ENCODE measurements at regions not wholly inside any gene's neighbourhood (a gene's known extent, or its start where the extent isn't known, plus 50 kb on each side); places are given as distances from the start of the nearest gene placed in this dataset.
A peak's percentile ranks its signal among the peaks of the same experiment; 100 is the strongest.

- no peak for TF ChIP-seq CTCF (IDR thresholded peaks at IDR 0.05; ENCODE audit: low read depth, low read length, missing control alignments)
- in situ Hi-C loops (cut with HindIII; ENCODE audit: low sequenced_read_pairs), result no loop called here
- no peak for DNase-seq (ENCODE audit: low read depth)
- H3K4me3 ChIP-seq (ENCODE audit: low read depth, low read length), result no peak overlapping the region
These were observed 561.6 kb downstream of the PLA2G4A start for GRCh38 chr1:187390215-187390818.

DNA sequence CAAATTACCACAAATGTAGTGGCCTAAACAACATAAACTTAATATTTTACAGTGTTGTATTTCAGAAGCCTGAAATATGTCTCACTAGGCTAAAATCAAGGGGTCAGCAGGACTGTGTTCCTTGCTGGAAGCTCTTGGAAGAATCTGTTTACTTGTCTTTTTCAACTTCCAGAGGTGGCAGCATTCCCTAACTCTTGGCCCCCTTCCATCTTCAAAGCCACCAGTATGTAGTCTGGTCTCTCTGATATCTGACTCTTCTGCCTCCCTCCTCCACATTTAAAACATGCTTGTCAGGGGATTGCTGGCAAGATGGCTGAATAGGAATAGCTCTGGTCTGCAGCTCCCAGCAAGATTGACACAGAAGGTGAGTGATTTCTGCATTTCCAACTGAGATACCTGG lies 567.5 kb downstream of the PLA2G4A start:
- in situ Hi-C loops (cut with HindIII; ENCODE audit: low sequenced_read_pairs), result no loop called here
- H3K4me3 ChIP-seq (ENCODE audit: low read depth, low read length), result no peak overlapping the region
- no peak for TF ChIP-seq CTCF (IDR thresholded peaks at IDR 0.05; ENCODE audit: low read depth, low read length, missing control alignments)
- peak; percentile 28 for DNase-seq (ENCODE audit: low read depth)

DNA sequence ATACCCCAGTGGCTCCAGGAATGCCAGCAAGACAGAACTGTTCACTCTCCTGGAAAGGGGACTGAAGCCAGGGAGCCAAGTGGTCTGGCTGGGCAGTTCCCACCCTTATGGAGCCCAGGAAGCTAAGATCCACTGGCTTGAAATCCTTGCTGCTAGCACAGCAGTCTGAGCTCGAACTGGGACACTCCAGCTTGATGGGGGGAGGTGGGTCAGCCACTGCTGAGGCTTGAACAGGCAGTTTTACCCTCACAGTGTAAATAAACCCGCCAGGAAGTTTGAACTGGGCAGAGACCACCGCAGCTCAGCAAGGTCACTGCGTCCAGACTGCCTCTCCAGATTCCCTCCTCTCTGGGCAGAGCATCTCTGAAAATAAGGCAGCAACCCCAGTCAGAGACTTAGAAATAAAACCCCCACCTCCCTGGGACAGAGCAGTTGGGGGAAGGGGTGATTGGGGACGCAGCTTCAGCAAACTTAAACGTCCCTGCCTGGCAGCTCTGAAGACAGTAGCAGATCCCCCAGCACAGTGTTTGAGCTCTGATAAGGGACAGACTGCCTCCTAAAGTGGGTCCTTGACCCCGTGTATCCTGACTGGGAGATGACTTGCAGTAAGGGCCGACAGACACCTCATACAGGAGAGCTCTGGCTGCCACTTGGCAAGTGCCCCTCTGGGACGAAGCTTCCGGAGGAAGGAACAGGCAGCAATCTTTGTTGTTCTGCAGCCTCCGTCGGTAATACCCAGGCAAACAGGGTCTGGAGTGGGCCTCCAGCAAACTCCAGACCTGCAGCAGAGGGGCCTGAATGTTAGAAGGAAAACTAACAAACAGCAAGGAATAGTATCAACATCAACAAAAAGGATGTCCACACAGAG lies 568.4 kb downstream of the PLA2G4A start:
- no peak for DNase-seq (ENCODE audit: low read depth)
- H3K4me3 ChIP-seq (ENCODE audit: low read depth, low read length), result no peak overlapping the region
- no peak for TF ChIP-seq CTCF (IDR thresholded peaks at IDR 0.05; ENCODE audit: low read depth, low read length, missing control alignments)
- in situ Hi-C loops (cut with HindIII; ENCODE audit: low sequenced_read_pairs), result no loop called here

- in situ Hi-C loops (cut with HindIII; ENCODE audit: low sequenced_read_pairs), result no loop called here
- peak; percentile 46 for DNase-seq (ENCODE audit: low read depth)
- no peak overlapping the region for H3K4me3 ChIP-seq (ENCODE audit: low read depth, low read length)
- no peak for TF ChIP-seq CTCF (IDR thresholded peaks at IDR 0.05; ENCODE audit: low read depth, low read length, missing control alignments)
These were observed 579.7 kb downstream of the PLA2G4A start for GRCh38 chr1:187408212-187409004.

GRCh38 chr1:187409341-187409740 lies 580.6 kb downstream of the PLA2G4A start:
- H3K4me3 ChIP-seq (ENCODE audit: low read depth, low read length), result no peak overlapping the region
- in situ Hi-C loops (cut with HindIII; ENCODE audit: low sequenced_read_pairs), result no loop called here
- TF ChIP-seq CTCF (IDR thresholded peaks at IDR 0.05; ENCODE audit: low read depth, low read length, missing control alignments), result no peak
- DNase-seq (ENCODE audit: low read depth), result no peak

DNA sequence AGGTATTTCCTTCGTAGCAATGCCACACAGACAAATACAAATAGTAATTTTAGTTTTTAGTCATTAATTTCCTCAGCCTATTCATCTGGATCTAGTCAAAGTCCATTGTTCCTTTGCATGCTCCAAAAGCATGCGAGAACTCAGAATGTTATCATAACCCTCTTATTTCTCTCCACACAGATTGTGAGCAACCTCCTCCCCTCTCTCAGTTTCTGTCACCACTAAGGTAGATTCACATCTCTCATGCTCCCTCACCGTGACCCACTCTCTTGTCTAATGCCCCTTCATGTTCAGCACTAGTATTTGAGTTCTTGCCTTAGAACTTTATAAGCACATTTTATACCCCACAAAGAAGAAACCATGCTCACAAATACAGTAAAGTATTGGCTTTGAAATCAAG lies 582.4 kb downstream of the PLA2G4A start:
- TF ChIP-seq CTCF (IDR thresholded peaks at IDR 0.05; ENCODE audit: low read depth, low read length, missing control alignments), result no peak
- no peak overlapping the region for H3K4me3 ChIP-seq (ENCODE audit: low read depth, low read length)
- no peak for DNase-seq (ENCODE audit: low read depth)
- in situ Hi-C loops (cut with HindIII; ENCODE audit: low sequenced_read_pairs), result no loop called here
